ENCODE measurements at regions not wholly inside any gene's neighbourhood (a gene's known extent, or its start where the extent isn't known, plus 50 kb on each side); places are given as distances from the start of the nearest gene placed in this dataset.

DNA sequence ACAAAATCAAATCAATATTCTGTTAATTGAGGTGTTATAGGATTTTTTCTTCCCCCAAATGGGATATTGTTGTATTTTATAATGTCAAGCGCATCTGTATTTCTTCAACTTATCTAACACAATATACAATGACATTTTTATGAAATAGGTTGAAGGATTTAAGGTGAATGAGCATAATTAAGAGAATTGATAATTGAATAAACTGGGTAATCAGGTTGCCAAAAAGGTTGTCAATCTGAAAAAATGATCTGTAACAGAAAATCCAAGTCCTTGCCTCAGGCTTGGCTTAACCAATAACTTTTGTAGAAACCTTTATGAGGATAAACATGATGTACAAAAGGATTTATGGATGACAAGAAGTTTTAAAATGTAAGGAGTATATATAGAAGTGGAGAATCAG, 1101.7 kb upstream of the EYS start:
- CTCF ChIA-PET = no interaction called here
- no peak for TF ChIP-seq FOXM1 (IDR thresholded peaks at IDR 0.05; ENCODE audit: borderline replicate concordance)
- no peak for TF ChIP-seq FOXA1 (IDR thresholded peaks at IDR 0.05)
- TF ChIP-seq LEF1 (IDR thresholded peaks at IDR 0.05; ENCODE audit: borderline replicate concordance) = no peak
- TF ChIP-seq ZNF384 (IDR thresholded peaks at IDR 0.05) = no peak
- TF ChIP-seq SP1 (IDR thresholded peaks at IDR 0.05) = no peak
- no peak for TF ChIP-seq FOXK2 (IDR thresholded peaks at IDR 0.05)
- no peak for TF ChIP-seq NFRKB (IDR thresholded peaks at IDR 0.05)
- no peak for TF ChIP-seq SUZ12 (IDR thresholded peaks at IDR 0.05)
- no peak for TF ChIP-seq ELF4 (IDR thresholded peaks at IDR 0.05)
- TF ChIP-seq BHLHE40 (IDR thresholded peaks at IDR 0.05; ENCODE audit: borderline replicate concordance) = no peak
- TF ChIP-seq, protein P1, sequence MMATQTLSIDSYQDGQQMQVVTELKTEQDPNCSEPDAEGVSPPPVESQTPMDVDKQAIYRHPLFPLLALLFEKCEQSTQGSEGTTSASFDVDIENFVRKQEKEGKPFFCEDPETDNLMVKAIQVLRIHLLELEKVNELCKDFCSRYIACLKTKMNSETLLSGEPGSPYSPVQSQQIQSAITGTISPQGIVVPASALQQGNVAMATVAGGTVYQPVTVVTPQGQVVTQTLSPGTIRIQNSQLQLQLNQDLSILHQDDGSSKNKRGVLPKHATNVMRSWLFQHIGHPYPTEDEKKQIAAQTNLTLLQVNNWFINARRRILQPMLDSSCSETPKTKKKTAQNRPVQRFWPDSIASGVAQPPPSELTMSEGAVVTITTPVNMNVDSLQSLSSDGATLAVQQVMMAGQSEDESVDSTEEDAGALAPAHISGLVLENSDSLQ (IDR thresholded peaks at IDR 0.05) = no peak
- no peak for DNase-seq (ENCODE audit: extremely low spot score)
- POLR2A ChIA-PET = no interaction called here

- DNase-seq (ENCODE audit: extremely low spot score) = no peak
- ChIA-PET POLR2A (no interaction called here), CTCF (interaction anchor here (0.6 kb wide), 1 partner anchor 43 kb away, joined by 4 read pairs; no protein-coding TSS in a partner anchor)
- TF ChIP-seq, protein P1 (IDR thresholded peaks at IDR 0.05) = no peak
- no peak for TF ChIP-seq ELF4 (IDR thresholded peaks at IDR 0.05)
- no peak for TF ChIP-seq L3MBTL2 (conservative IDR thresholded peaks at IDR 0.05)
- TF ChIP-seq ARNT (IDR thresholded peaks at IDR 0.05) = no peak
- TF ChIP-seq FOXM1 (IDR thresholded peaks at IDR 0.05; ENCODE audit: borderline replicate concordance) = no peak
- no peak for TF ChIP-seq FOXA1 (IDR thresholded peaks at IDR 0.05)
- TF ChIP-seq SUZ12 (IDR thresholded peaks at IDR 0.05) = no peak
- TF ChIP-seq TARDBP (IDR thresholded peaks at IDR 0.05) = no peak
- no peak for TF ChIP-seq BHLHE40 (IDR thresholded peaks at IDR 0.05; ENCODE audit: borderline replicate concordance)
- TF ChIP-seq HDGF (IDR thresholded peaks at IDR 0.05; ENCODE audit: borderline replicate concordance) = no peak
- TF ChIP-seq CTBP1 (IDR thresholded peaks at IDR 0.05; ENCODE audit: borderline replicate concordance) = no peak
- no peak for TF ChIP-seq LEF1 (IDR thresholded peaks at IDR 0.05; ENCODE audit: borderline replicate concordance)
- TF ChIP-seq NFRKB (IDR thresholded peaks at IDR 0.05) = no peak
- no peak for TF ChIP-seq ZNF384 (IDR thresholded peaks at IDR 0.05)
These were observed 1090.0 kb upstream of the EYS start for GRCh38 chr6:66796987-66797386.

DNA sequence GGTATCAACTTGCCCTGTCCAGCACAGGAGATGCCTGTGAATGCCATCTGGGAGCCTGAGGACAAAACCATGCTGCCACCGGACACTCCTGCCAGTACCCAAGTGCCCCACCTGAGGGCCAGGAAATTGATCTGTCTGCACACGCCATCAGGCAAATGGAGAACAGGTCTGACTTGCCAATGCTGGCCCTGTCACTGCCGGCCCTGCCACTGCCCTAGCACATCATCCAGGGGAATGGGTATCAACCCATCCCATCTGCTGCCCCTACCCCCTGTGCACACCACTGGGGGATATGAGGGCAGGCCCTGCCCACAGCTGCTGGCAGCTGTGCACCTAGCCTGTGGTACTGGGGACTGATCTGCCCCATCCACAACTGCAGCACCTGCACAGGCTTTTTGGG, 1081.6 kb upstream of the EYS start:
- POLR2A ChIA-PET = no interaction called here

GRCh38 chr6:66772800-66773199, 1065.8 kb upstream of the EYS start:
- DNase-seq (ENCODE audit: extremely low spot score) = no peak
- POLR2A ChIA-PET = no interaction called here
- CTCF ChIA-PET = interaction anchor here (0.6 kb wide), 1 partner anchor 154 kb away, joined by 3 read pairs; no protein-coding TSS in a partner anchor
- TF ChIP-seq, protein P1 (IDR thresholded peaks at IDR 0.05) = peak; percentile 21; the same call in 1 of the 2 replicates
- TF ChIP-seq ZNF384 (IDR thresholded peaks at IDR 0.05) = no peak

More for the DNA sequence above, 1081.6 kb upstream of the EYS start:
- CTCF ChIA-PET = no interaction called here
- TF ChIP-seq FOXK2 (IDR thresholded peaks at IDR 0.05) (no peak), NFRKB (IDR thresholded peaks at IDR 0.05) (no peak), BHLHE40 (IDR thresholded peaks at IDR 0.05; ENCODE audit: borderline replicate concordance) (no peak), SP1 (IDR thresholded peaks at IDR 0.05) (no peak), ELF4 (IDR thresholded peaks at IDR 0.05) (no peak), ZNF384 (IDR thresholded peaks at IDR 0.05) (no peak), SUZ12 (IDR thresholded peaks at IDR 0.05) (no peak), LEF1 (IDR thresholded peaks at IDR 0.05; ENCODE audit: borderline replicate concordance) (no peak), HDGF (IDR thresholded peaks at IDR 0.05; ENCODE audit: borderline replicate concordance) (no peak), TARDBP (IDR thresholded peaks at IDR 0.05) (no peak), FOXM1 (IDR thresholded peaks at IDR 0.05; ENCODE audit: borderline replicate concordance) (no peak), ARNT (IDR thresholded peaks at IDR 0.05) (no peak), CTBP1 (IDR thresholded peaks at IDR 0.05; ENCODE audit: borderline replicate concordance) (no peak), FOXA1 (IDR thresholded peaks at IDR 0.05) (no peak), L3MBTL2 (conservative IDR thresholded peaks at IDR 0.05) (no peak)
- TF ChIP-seq, protein P1 (IDR thresholded peaks at IDR 0.05) = no peak
- no peak for DNase-seq (ENCODE audit: extremely low spot score)

GRCh38 chr6:66771626-66772025, 1064.6 kb upstream of the EYS start:
- TF ChIP-seq NFRKB (IDR thresholded peaks at IDR 0.05) = no peak
- TF ChIP-seq SUZ12 (IDR thresholded peaks at IDR 0.05) = no peak
- no peak for TF ChIP-seq HDGF (IDR thresholded peaks at IDR 0.05; ENCODE audit: borderline replicate concordance)
- no peak for TF ChIP-seq TARDBP (IDR thresholded peaks at IDR 0.05)
- TF ChIP-seq ELF4 (IDR thresholded peaks at IDR 0.05) = no peak
- TF ChIP-seq LEF1 (IDR thresholded peaks at IDR 0.05; ENCODE audit: borderline replicate concordance) = no peak
- no peak for TF ChIP-seq BHLHE40 (IDR thresholded peaks at IDR 0.05; ENCODE audit: borderline replicate concordance)
- no peak for TF ChIP-seq FOXA1 (IDR thresholded peaks at IDR 0.05)
- TF ChIP-seq ZNF384 (IDR thresholded peaks at IDR 0.05) = no peak
- TF ChIP-seq ARNT (IDR thresholded peaks at IDR 0.05) = no peak
- no peak for TF ChIP-seq FOXK2 (IDR thresholded peaks at IDR 0.05)
- no peak for TF ChIP-seq CTBP1 (IDR thresholded peaks at IDR 0.05; ENCODE audit: borderline replicate concordance)
- no peak for TF ChIP-seq FOXM1 (IDR thresholded peaks at IDR 0.05; ENCODE audit: borderline replicate concordance)
- no peak for DNase-seq (ENCODE audit: extremely low spot score)
- ChIA-PET POLR2A (no interaction called here), CTCF (no interaction called here)

- ChIA-PET POLR2A (no interaction called here), CTCF (no interaction called here)
- DNase-seq (ENCODE audit: extremely low spot score) = no peak
- no peak for TF ChIP-seq CTBP1 (IDR thresholded peaks at IDR 0.05; ENCODE audit: borderline replicate concordance)
- no peak for TF ChIP-seq FOXM1 (IDR thresholded peaks at IDR 0.05; ENCODE audit: borderline replicate concordance)
- no peak for TF ChIP-seq FOXK2 (IDR thresholded peaks at IDR 0.05)
- TF ChIP-seq TARDBP (IDR thresholded peaks at IDR 0.05) = no peak
- no peak for TF ChIP-seq HDGF (IDR thresholded peaks at IDR 0.05; ENCODE audit: borderline replicate concordance)
- TF ChIP-seq SP1 (IDR thresholded peaks at IDR 0.05) = no peak
- TF ChIP-seq ARNT (IDR thresholded peaks at IDR 0.05) = no peak
- no peak for TF ChIP-seq LEF1 (IDR thresholded peaks at IDR 0.05; ENCODE audit: borderline replicate concordance)
- TF ChIP-seq FOXA1 (IDR thresholded peaks at IDR 0.05) = no peak
- TF ChIP-seq, protein P1 (IDR thresholded peaks at IDR 0.05) = no peak
- TF ChIP-seq L3MBTL2 (conservative IDR thresholded peaks at IDR 0.05) = no peak
- no peak for TF ChIP-seq ZNF384 (IDR thresholded peaks at IDR 0.05)
- TF ChIP-seq ELF4 (IDR thresholded peaks at IDR 0.05) = no peak
- TF ChIP-seq BHLHE40 (IDR thresholded peaks at IDR 0.05; ENCODE audit: borderline replicate concordance) = no peak
- no peak for TF ChIP-seq NFRKB (IDR thresholded peaks at IDR 0.05)
- no peak for TF ChIP-seq SUZ12 (IDR thresholded peaks at IDR 0.05)
These were observed 1044.6 kb upstream of the EYS start for GRCh38 chr6:66751630-66752029.
